GM12865 (cell line): ENCODE measurements at regions not wholly inside any gene's neighbourhood (a gene's known extent, or its start where the extent isn't known, plus 50 kb on each side); places are given as distances from the start of the nearest gene placed in this dataset.
A peak's percentile ranks its signal among the peaks of the same experiment; 100 is the strongest.

Experiments used
- DNase-seq: peaks from one replicate; pipeline ENCODE4 v3.0.0; 2010; ENCODE audit warnings: low read depth
- H3K4me3 ChIP-seq: 2 replicates; pipeline ENCODE4 v1.5.1; 2011; ENCODE audit warnings: mild to moderate bottlenecking, low read depth, low read length, control low read depth
- TF ChIP-seq, protein P1 (sequence below): IDR thresholded peaks from 2 replicates; pipeline ENCODE4 v1.5.1; 2011; ENCODE audit warnings: low read length, control low read depth, low read depth, inconsistent platforms; ENCODE audit not compliant: insufficient read depth; ENCODE audit errors: missing control alignments

DNA sequence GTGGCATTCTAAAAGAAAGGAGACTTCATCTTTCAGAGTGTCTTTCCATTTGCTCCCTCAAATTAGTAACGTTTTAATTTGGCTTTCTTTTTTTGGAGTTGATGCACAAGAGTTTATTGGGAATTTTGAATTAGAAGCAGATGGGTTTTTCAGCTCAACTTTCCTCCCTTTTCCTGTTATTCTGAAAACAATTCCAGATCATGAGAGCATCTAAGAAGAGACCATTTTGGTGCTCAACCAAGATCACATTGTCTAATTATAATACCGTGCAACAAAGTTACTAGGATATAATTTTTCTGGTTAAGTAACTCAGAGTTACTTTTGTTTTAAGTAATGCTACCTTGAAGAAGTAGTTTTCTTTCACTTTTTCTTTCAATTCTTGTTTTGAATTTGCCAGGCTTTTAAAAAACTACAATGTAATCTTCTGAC lies 396.6 kb upstream of the KLF6 start:
- TF ChIP-seq, protein P1, sequence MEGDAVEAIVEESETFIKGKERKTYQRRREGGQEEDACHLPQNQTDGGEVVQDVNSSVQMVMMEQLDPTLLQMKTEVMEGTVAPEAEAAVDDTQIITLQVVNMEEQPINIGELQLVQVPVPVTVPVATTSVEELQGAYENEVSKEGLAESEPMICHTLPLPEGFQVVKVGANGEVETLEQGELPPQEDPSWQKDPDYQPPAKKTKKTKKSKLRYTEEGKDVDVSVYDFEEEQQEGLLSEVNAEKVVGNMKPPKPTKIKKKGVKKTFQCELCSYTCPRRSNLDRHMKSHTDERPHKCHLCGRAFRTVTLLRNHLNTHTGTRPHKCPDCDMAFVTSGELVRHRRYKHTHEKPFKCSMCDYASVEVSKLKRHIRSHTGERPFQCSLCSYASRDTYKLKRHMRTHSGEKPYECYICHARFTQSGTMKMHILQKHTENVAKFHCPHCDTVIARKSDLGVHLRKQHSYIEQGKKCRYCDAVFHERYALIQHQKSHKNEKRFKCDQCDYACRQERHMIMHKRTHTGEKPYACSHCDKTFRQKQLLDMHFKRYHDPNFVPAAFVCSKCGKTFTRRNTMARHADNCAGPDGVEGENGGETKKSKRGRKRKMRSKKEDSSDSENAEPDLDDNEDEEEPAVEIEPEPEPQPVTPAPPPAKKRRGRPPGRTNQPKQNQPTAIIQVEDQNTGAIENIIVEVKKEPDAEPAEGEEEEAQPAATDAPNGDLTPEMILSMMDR: no peak
- no peak for DNase-seq
- no peak overlapping the region for H3K4me3 ChIP-seq

DNA sequence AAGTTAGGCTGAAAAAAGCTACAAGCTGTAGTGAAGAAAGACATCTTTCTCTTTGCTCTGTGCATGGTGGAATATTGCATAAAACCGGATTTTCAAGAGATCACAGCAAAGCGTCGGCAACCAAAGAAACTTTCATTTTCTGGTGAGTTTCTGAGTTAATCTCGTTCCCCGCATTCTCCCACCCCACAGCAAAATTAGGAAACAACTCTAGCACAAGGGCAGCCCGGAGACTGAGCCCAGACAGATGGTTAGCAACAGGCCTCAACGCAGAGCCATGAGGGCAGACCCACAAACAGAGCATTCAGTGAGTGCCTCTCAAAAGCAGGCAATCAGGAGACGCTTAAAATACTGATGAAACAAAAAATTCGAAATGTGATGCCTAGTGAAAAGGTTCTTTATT lies 396.1 kb upstream of the KLF6 start:
- H3K4me3 ChIP-seq: no peak overlapping the region
- TF ChIP-seq, protein P1: no peak
- no peak for DNase-seq

DNA sequence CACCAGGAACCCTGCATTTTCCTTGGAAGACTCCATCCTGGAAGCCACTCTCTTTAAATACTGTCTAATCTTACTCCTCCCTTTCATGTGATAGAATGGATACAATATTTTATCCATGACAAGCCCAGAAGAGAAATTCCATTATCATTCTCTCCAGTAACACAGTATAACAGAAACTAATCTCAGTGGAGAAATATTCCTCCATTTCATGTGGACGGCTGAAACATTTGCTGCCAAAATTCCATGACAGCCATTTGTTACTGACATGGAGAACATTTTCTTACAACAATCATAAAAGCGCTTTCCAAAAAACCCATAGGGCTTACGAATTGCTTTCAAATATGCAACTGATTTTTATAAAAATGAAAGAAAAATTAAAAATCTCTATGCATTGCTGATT lies 392.8 kb upstream of the KLF6 start:
- H3K4me3 ChIP-seq: no peak overlapping the region
- TF ChIP-seq, protein P1: no peak
- DNase-seq: no peak

DNA sequence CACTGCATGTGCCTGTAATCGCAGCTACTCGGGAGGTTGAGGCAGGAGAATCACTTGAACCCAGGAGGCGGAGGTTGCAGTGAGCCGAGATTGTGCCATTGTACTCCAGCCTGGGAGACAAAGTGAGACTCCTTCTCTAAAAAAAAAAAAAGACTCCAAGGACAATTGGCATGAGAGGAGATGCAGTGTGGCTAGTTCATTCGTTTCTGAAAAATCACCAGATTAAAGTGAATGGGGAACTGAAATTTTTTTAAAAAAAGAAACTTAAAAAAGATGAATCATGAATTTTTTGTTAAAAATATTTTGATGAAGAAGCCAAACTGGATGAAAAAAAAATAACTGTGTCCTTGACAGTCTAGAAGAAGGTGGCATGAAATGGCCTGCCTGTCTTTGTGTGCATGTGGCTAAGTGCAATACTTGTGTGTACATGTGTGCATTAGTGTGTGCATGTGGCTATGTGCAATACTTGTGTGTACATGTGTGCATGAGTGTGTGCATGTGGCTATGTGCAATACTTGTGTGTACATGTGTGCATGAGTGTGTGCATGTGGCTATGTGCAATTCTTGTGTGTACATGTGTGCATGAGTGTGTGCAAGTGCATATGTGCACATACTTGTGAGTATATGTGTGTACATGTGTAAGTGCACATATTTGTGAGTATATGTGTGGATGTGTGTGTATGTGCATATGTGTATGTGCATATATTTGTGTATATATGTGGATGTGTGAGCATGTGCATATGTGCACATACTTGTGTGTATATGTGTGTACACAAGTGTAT lies 391.7 kb upstream of the KLF6 start:
- DNase-seq: no peak
- TF ChIP-seq, protein P1: no peak
- no peak overlapping the region for H3K4me3 ChIP-seq

DNA sequence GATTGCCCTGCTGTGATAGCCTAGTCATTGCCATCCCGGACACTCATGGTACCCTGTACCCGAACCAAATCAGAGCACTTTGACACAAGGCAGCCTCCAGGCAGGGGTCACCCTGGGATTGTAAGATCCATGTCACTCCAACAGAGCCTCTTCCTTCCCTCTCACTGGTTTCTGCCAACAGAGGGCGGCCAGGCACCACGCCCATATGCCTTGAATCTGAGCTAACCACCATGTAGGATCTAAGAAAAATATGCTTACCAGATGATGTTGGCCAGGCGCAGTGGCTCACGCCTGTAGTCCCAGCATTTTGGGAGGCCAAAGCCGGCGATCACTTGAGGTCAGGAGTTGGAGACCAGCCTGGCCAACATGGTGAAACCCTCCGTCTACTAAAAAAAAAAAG lies 389.2 kb upstream of the KLF6 start:
- TF ChIP-seq, protein P1: no peak
- no peak for DNase-seq
- no peak overlapping the region for H3K4me3 ChIP-seq

DNA sequence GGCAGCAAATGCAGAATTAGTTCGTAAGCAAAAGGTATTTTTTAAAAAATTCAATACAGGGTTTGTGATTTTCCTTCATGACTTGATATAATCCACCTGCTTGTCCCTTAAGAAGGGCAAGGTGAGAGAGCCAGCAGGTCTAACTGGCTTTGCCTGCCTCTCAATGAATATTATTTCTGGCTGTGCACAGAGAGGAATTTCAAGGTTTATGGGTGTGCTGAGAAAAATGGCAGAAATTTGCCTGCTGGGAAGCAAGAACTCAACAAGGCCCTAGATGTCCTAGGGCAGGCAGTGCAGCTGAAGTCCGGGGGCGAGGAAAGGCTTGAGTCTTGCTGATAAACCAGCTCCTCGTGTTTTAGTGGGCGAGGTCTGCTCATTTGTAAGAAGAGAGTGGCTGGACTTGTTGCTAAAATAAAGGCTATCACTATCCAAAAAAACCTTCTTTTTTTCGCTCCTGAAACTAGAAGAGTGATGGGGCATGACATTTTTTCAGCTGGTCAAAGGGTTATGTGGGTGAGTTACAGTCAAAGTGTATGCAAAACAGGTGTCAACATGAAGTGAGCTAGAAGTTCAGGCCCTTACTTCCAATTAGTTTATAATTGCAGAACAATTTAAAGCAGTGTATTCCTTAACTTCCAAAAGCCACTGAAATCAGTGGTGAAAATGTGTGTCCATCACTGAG lies 385.8 kb upstream of the KLF6 start:
- no peak overlapping the region for H3K4me3 ChIP-seq
- peak; percentile 14 for DNase-seq
- TF ChIP-seq, protein P1: no peak

DNA sequence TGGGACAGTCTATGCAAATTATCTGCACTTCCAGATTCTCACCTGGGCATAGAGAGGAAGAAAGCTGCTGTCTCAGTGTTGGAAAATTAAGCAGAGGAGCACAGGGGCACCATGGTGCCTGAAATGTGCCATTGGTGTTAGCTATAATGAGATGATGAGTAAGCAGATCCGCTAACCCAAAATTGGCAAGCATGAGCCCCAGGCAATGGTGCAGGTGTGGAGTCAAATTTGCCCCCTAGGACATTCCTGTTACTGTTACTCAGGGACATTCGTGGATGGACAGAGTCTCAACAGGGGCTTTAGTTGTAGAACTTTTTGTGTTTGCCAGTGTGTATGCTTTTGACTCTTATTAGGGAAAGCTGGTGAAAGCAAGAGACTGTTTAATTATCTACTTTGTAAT lies 385.2 kb upstream of the KLF6 start:
- DNase-seq: no peak

More for the DNA sequence above, 385.2 kb upstream of the KLF6 start:
- H3K4me3 ChIP-seq: no peak overlapping the region
- TF ChIP-seq, protein P1: no peak
